ENCODE measurements at regions not wholly inside any gene's neighbourhood (a gene's known extent, or its start where the extent isn't known, plus 50 kb on each side); places are given as distances from the start of the nearest gene placed in this dataset.
A peak's percentile ranks its signal among the peaks of the same experiment; 100 is the strongest.

GRCh38 chr15:35150361-35150760, 65.3 kb upstream of the NANOGP8 start:
- no TSS peak for BruUV-seq (replicated peaks)
- Histone ChIP-seq H3K9me1 (ENCODE audit: insufficient read depth, low read length) (0 out of 2 replicates have a peak, but pooled peaks cover under 1% of the 10 kb centered on the region), H3K9me3 (ENCODE audit: control insufficient read depth, insufficient read depth, low read length) (no peaks in the 10 kb centered on the region), H3K36me3 (ENCODE audit: control insufficient read depth, insufficient read depth, low read length) (no peaks in the 10 kb centered on the region), H2BK20ac (ENCODE audit: low read depth, low read length) (no peak overlapping the region), H3K56ac (ENCODE audit: extremely low read depth, insufficient read depth, low read length) (no peak overlapping the region), H3K23ac (ENCODE audit: low read depth, low read length) (no peak overlapping the region), H2BK120ac (ENCODE audit: low read depth, low read length) (no peak overlapping the region), H2AK9ac (replicated peaks; ENCODE audit: low read depth, low read length, poor library complexity) (no peak overlapping the region), H3K9ac (ENCODE audit: low read depth, low read length) (no peak overlapping the region), H4K91ac (ENCODE audit: insufficient read depth, low read depth, low read length) (no peak overlapping the region), H3K14ac (replicated peaks; ENCODE audit: low read depth, low read length) (no peak overlapping the region), H3K27me3 (ENCODE audit: control insufficient read depth, insufficient read depth, low read length) (no peaks in the 10 kb centered on the region), H4K5ac (ENCODE audit: low read depth, low read length) (no peak overlapping the region), H3K4me1 (ENCODE audit: control insufficient read depth, insufficient read depth, low read length) (peaks cover 5% of the 10 kb centered on the region), H3K4me2 (ENCODE audit: low read depth, low read length) (no peak overlapping the region), H2AK5ac (ENCODE audit: low read depth, low read length) (no peak overlapping the region), H4K8ac (ENCODE audit: low read depth in 2 of 2, low read length in 2 of 2) (no peak overlapping the region), H4K20me1 (ENCODE audit: insufficient read depth, low read length) (no peaks in the 10 kb centered on the region), H3K4ac (ENCODE audit: low read depth, low read length) (no peak overlapping the region), H3K27ac (ENCODE audit: insufficient read depth, low read length) (no peak overlapping the region), H3K18ac (ENCODE audit: low read depth, low read length) (no peak overlapping the region), H3K4me3 (ENCODE audit: insufficient read depth, low read depth, low read length) (no peak overlapping the region), H3K79me1 (ENCODE audit: low read depth in 1 of 2, low read length in 2 of 2) (no peaks in the 10 kb centered on the region), H2BK5ac (ENCODE audit: low read depth, low read length, poor library complexity, severe bottlenecking) (no peak overlapping the region), H2AFZ (replicated peaks; ENCODE audit: low read length, poor library complexity) (no peak overlapping the region), H2BK15ac (ENCODE audit: low read depth, low read length) (no peak overlapping the region)
- ChIA-PET POLR2A (ENCODE audit: unreplicated experiment) (no interaction called here), CTCF (no interaction called here)
- intact Hi-C loops (cut with micrococcal nuclease): no loop called here
- WGBS, 2 experiments (ENCODE audit: extremely low coverage in 2 of 2, insufficient read length in 1 of 2): 0% methylated on average over 1 of the region's 3 CpGs; no CpG with 5 or more reads in 1 of the 2 experiments
- peak; percentile 18 for DNase-seq
- dilution Hi-C loops (cut with HindIII; ENCODE audit: low sequenced_read_pairs, unreplicated experiment): no loop called here
- TF ChIP-seq NFE2L2 (IDR thresholded peaks at IDR 0.05; ENCODE audit: low read depth, low read length) (no peak), RCOR1 (IDR thresholded peaks at IDR 0.05; ENCODE audit: insufficient replicate concordance, low read length) (no peak), BHLHE40 (IDR thresholded peaks at IDR 0.05; ENCODE audit: low read depth, low read length) (no peak), POLR2A (IDR thresholded peaks at IDR 0.05; ENCODE audit: low read depth, low read length) (no peak), RFX5 (IDR thresholded peaks at IDR 0.05; ENCODE audit: low read depth, low read length) (no peak)
- in situ Hi-C loops (cut with MboI; ENCODE audit: low sequenced_read_pairs): no loop called here
- ATAC-seq (ENCODE audit: low read depth): peak; percentile 14; the same call in 1 of the 2 replicates
